GM19099 (cell line): ENCODE measurements at regions not wholly inside any gene's neighbourhood (a gene's known extent, or its start where the extent isn't known, plus 50 kb on each side); places are given as distances from the start of the nearest gene placed in this dataset.

ENCODE experiments used
- POLR2A ChIP-seq: IDR thresholded peaks from 3 replicates; pipeline ENCODE4 v1.6.1; 2011; ENCODE audit warnings: low read depth; ENCODE audit not compliant: insufficient read length; ENCODE audit errors: extremely low read depth

- TF ChIP-seq POLR2A: no peak
Measured at GRCh38 chr4:14496408-14496807, 505.9 kb upstream of the CPEB2 start.

- TF ChIP-seq POLR2A: no peak
Measured at GRCh38 chr4:14496969-14497368, 505.3 kb upstream of the CPEB2 start.

GRCh38 chr4:14504162-14504561 lies 498.1 kb upstream of the CPEB2 start:
- TF ChIP-seq POLR2A: no peak

GRCh38 chr4:14513471-14513870 lies 488.8 kb upstream of the CPEB2 start:
- TF ChIP-seq POLR2A: no peak

- TF ChIP-seq POLR2A: no peak
Measured at GRCh38 chr4:14515556-14515955, 486.7 kb upstream of the CPEB2 start.

- TF ChIP-seq POLR2A: no peak
Measured at GRCh38 chr4:14518136-14518535, 484.1 kb upstream of the CPEB2 start.

- TF ChIP-seq POLR2A: no peak
Measured at GRCh38 chr4:14520171-14520570, 482.1 kb upstream of the CPEB2 start.

GRCh38 chr4:14524276-14524675 lies 478.0 kb upstream of the CPEB2 start:
- TF ChIP-seq POLR2A: no peak

DNA sequence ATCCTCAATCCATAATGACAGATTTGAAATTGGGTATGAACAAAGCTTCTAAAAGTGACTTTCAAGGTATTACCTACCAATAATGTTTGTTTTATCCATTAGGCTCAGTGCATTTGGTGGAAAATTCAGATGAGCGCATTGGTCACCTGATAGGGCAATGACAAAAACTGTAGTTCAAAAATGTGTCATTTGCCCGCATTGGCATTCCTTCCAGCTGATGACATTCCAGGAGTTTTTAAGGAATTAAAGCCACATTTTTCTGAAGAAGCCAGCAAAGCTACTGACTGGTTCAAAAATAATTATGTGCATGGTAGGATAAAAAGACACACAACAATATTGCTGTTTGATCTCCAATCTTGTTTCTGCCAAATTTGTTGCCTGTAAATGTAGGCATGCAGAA lies 473.4 kb upstream of the CPEB2 start:
- no peak for TF ChIP-seq POLR2A

DNA sequence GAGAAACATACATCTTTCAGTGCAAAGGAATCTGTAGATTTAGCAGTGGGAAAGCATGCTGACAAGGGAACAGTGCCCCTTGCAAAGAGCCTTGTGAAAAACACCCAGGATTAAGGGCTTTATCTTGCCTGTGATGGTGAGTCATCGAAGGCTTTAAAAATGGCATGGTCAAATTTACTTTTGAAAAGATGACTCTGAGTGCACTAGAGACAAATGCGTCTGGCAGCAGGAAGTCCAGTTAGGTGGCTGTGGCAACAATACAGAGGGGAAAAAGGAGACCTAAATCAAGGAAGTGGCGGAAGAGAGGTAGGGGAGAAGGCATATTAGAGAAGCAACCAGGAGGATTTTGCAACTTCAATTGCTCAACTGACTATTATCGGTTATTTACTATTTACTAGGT lies 472.6 kb upstream of the CPEB2 start:
- TF ChIP-seq POLR2A: no peak

- no peak for TF ChIP-seq POLR2A
Measured at GRCh38 chr4:14532436-14532835, 469.8 kb upstream of the CPEB2 start.

DNA sequence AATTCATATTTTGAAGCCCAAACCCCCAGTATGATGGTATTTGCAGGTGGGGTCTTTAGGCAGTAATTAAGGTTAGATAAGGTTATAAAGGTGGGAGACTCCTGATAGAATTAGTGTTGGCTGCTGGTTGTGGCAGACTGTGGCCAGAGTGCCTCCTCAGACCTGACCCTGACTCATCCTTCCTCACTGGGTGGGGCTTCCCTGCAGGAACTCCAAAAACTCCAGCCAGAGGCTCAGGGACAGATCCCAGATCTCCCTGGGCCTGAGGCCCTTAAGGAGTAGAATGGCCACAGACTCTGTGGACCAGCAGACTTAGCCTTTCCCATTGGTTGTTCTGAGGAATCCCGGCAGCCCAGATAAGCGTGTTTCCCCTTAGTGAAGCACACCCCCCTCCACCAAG lies 463.0 kb upstream of the CPEB2 start:
- TF ChIP-seq POLR2A: no peak

DNA sequence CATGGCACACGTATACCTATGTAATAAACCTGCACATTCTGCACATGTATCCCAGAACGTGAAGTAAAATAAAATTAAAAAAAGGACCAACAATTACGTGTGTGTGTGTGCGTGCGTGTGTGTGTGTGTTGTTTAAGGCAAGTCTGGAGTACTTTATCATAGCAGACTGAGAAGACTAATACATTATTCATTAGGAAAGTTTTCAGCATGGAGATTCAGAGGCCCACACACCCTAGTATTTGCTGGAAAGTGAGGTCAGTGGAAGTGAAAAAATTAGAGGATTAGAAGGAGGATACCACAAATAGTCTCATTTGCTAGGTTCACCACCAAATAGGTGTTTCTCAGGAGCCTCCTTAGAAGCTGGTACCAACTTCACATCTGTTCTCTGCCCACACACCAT lies 457.1 kb upstream of the CPEB2 start:
- no peak for TF ChIP-seq POLR2A

DNA sequence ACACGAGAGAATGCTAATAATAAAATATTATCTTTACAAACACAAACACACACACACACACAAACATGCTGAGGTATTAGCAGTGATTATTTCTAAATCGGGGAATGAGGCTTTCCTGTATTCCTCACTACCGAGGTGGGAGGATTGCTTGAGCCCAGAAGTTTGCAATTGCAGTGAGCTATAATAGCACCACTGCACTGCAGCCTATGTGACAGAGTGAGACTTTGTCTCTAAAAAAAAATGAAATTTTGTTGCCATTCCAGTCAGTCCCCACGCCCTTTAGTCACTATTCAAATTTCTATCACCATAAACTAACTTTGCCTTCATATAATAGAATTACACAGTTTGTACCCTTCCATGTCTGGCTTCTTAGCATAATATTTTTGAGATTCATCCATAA lies 456.5 kb upstream of the CPEB2 start:
- TF ChIP-seq POLR2A: no peak

- no peak for TF ChIP-seq POLR2A
Measured at GRCh38 chr4:14552119-14552518, 450.2 kb upstream of the CPEB2 start.

DNA sequence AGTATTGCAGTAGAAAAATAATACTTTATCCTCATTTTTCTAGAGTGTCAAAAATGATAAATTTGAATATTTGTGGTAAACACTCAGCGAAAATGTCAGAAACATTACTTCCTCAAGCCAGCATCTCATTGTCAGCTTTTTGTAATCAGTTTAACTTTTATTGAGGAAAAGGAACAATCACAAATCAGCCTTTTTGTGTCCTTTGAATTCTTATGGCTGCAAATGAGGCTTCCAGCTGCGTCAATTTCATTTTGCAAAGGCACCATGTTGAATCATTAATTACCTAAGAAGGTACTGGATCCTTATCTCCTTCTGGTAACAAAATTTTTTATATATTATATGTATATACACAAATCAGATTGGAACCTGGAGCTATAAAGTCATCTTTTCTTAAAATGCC lies 442.6 kb upstream of the CPEB2 start:
- TF ChIP-seq POLR2A: no peak

DNA sequence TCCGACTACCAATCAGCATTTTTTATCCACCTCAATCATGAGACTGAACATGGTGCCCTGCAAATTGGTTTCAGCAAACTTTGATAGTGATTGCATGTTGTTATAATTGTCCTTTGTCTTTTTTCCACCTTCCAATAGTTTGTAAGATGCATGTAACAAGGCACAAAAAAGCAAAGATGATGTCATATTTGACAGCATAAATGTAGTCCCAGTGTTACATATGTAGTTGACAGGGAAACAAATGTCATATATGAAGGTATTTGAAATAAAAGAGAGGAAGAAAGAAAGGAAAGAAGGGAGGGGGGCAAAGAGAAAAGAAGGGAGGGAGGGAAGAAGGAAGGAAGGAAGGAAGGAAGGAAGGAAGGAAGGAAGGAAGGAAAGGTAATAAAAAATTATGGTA lies 441.7 kb upstream of the CPEB2 start:
- TF ChIP-seq POLR2A: no peak

GRCh38 chr4:14562901-14563300 lies 439.4 kb upstream of the CPEB2 start:
- no peak for TF ChIP-seq POLR2A

- no peak for TF ChIP-seq POLR2A
Measured at GRCh38 chr4:14564281-14564680, 438.0 kb upstream of the CPEB2 start.

GRCh38 chr4:14566518-14566917 lies 435.8 kb upstream of the CPEB2 start:
- no peak for TF ChIP-seq POLR2A
